A549 (cell line): ENCODE measurements at regions not wholly inside any gene's neighbourhood (a gene's known extent, or its start where the extent isn't known, plus 50 kb on each side); places are given as distances from the start of the nearest gene placed in this dataset.
"Not testable (repeated sequence)": the region's sequence is repeated elsewhere in the genome, so short reads cannot be mapped to it uniquely, and the experiment has no call there.

Experiments
- ATAC-seq, 2 experiments: fragments of 200-7000 bp in 1 of 2; fragments of >200 bp in 1 of 2; cut with Nextera tagmentation in 1 of 2; cut with Tn5 transposase in 1 of 2; 3 replicates each; pipeline versions ENCODE4 v1.8.0 to v1.9.1; 2018 to 2020; ENCODE audit warnings: mild to moderate bottlenecking in 1 of 2, moderate library complexity in 1 of 2
- CTCF ChIA-PET: fragments of 300-600 bp; sonication (Branson Sonifier 250); formaldehyde crosslinking; extraction: SDS; loops from one replicate; lab custom pipeline; 2021; ENCODE audit warnings: antibody characterized with exemption, inconsistent platforms; lab: Yijun Ruan, JAX
- POLR2A ChIA-PET: fragments of 350-600 bp; formaldehyde crosslinking; extraction: SDS; loops from one replicate; lab custom pipeline; 2021; ENCODE audit warnings: antibody characterized with exemption, inconsistent platforms; lab: Yijun Ruan, JAX
- DNase-seq, 2 experiments: peaks; one replicate each; pipeline versions ENCODE4 v3.0.0 to v3.0.0-alpha.2; 2011 to 2016; ENCODE audit warnings: low read depth in 1 of 2, low spot score in 1 of 2
- FAIRE-seq: peaks from 2 replicates; lab custom pipeline; 2011; peaks lifted over from hg19 to GRCh38; lab: Jason Lieb, UNC
- H3K27ac ChIP-seq, 2 experiments: fragments of >200 bp; sonication (Bioruptor Twin); formaldehyde crosslinking; 3 replicates each; pipeline ENCODE4 v1.5.1; 2016 to 2017
- H3K4me1 ChIP-seq: fragments of >200 bp; sonication (Bioruptor Twin); formaldehyde crosslinking; 3 replicates; pipeline ENCODE4 v1.6.1; 2016
- H3K4me2 ChIP-seq: fragments of >200 bp; sonication (Bioruptor Twin); formaldehyde crosslinking; 3 replicates; pipeline ENCODE4 v1.6.1; 2016
- H3K4me3 ChIP-seq: fragments of >200 bp; sonication (Bioruptor Twin); formaldehyde crosslinking; 3 replicates; pipeline ENCODE4 v1.5.1; 2016
- H3K9me3 ChIP-seq: fragments of >200 bp; sonication (Bioruptor Twin); formaldehyde crosslinking; 3 replicates; pipeline ENCODE4 v1.6.1; 2016
- CBX2 ChIP-seq: fragments of 200-600 bp; sonication (generic); IDR thresholded peaks from 2 replicates; pipeline ENCODE4 v1.6.1; 2016; ENCODE audit warnings: low read depth, mild to moderate bottlenecking, borderline replicate concordance
- CBX8 ChIP-seq: fragments of 200-600 bp; sonication (generic); IDR thresholded peaks from 2 replicates; pipeline ENCODE4 v1.6.1; 2016
- CHD4 ChIP-seq: fragments of 200-600 bp; sonication (generic); IDR thresholded peaks from 2 replicates; pipeline ENCODE4 v1.6.1; 2016; ENCODE audit warnings: antibody characterized with exemption, mild to moderate bottlenecking, borderline replicate concordance
- E2F6 ChIP-seq: IDR thresholded peaks from 2 replicates; pipeline ENCODE4 v1.6.1; 2012; ENCODE audit warnings: low read depth, borderline replicate concordance
- EHF ChIP-seq: fragments of 250-450 bp; sonication (Bioruptor Pico); IDR thresholded peaks from 2 replicates; pipeline ENCODE4 v1.5.0; 2020; ENCODE audit warnings: mild to moderate bottlenecking
- EHMT2 ChIP-seq: fragments of 200-600 bp; sonication (generic); IDR thresholded peaks from 2 replicates; pipeline ENCODE4 v1.6.1; 2016; ENCODE audit warnings: antibody characterized with exemption, low read depth, mild to moderate bottlenecking, moderate library complexity
- EP300 ChIP-seq, 2 experiments: fragments of >200 bp; sonication (Bioruptor Twin); formaldehyde crosslinking; IDR thresholded peaks; 2 replicates in 1 of 2; 3 replicates in 1 of 2; pipeline ENCODE4 v1.6.1; 2016 to 2017
- GATA3 ChIP-seq: IDR thresholded peaks from 2 replicates; pipeline ENCODE4 v1.6.1; 2012; ENCODE audit warnings: borderline replicate concordance
- HDAC2 ChIP-seq: fragments of 200-600 bp; sonication (generic); IDR thresholded peaks from 2 replicates; pipeline ENCODE4 v1.6.1; 2016
- HMGXB4 ChIP-seq: fragments of 250-450 bp; sonication (Bioruptor Pico); IDR thresholded peaks from 2 replicates; pipeline ENCODE4 v1.5.0; 2021; ENCODE audit warnings: mild to moderate bottlenecking, moderate library complexity, borderline replicate concordance
- HOXB13 ChIP-seq: fragments of 250-450 bp; sonication (Bioruptor Pico); IDR thresholded peaks from 2 replicates; pipeline ENCODE4 v1.5.0; 2020; ENCODE audit warnings: low read depth, mild to moderate bottlenecking, moderate library complexity
- HOXB5 ChIP-seq: fragments of 250-450 bp; sonication (Bioruptor Pico); IDR thresholded peaks from 2 replicates; pipeline ENCODE4 v1.5.0; 2020; ENCODE audit warnings: mild to moderate bottlenecking, moderate library complexity
- KDM5A ChIP-seq: fragments of 200-600 bp; sonication (generic); IDR thresholded peaks from 2 replicates; pipeline ENCODE4 v1.6.1; 2016; ENCODE audit warnings: antibody characterized with exemption, mild to moderate bottlenecking
- MAX ChIP-seq: IDR thresholded peaks from 2 replicates; pipeline ENCODE4 v1.6.1; 2012
- MYC ChIP-seq: IDR thresholded peaks from 2 replicates; pipeline ENCODE4 v1.6.1; 2012; ENCODE audit warnings: mild to moderate bottlenecking, inconsistent platforms, low read length, improper control_type of control experiment, borderline replicate concordance
- SREBF2 ChIP-seq: fragments of 450-650 bp; IDR thresholded peaks from 2 replicates; pipeline ENCODE4 v1.6.1; 2014; ENCODE audit warnings: mild to moderate bottlenecking, moderate library complexity
- TP53 ChIP-seq: fragments of 250-450 bp; sonication (Bioruptor Pico); IDR thresholded peaks from 2 replicates; pipeline ENCODE4 v1.5.0; 2021; ENCODE audit warnings: mild to moderate bottlenecking, moderate library complexity
- USF2 ChIP-seq: fragments of 450-650 bp; IDR thresholded peaks from 2 replicates; pipeline ENCODE4 v1.6.1; 2014; ENCODE audit warnings: antibody characterized with exemption
- ZFP36 ChIP-seq: fragments of 450-650 bp; IDR thresholded peaks from 2 replicates; pipeline ENCODE4 v1.6.1; 2014; ENCODE audit warnings: borderline replicate concordance; ENCODE audit not compliant: partially characterized antibody
- ZNF302 ChIP-seq: fragments of 250-450 bp; sonication (Bioruptor Pico); IDR thresholded peaks from 2 replicates; pipeline ENCODE4 v1.9.0; 2021; ENCODE audit warnings: inconsistent platforms, mild to moderate bottlenecking, moderate library complexity
- WGBS: methylation state at CpG from one replicate; pipeline ENCODE4 v1.1.6; 2017; ENCODE audit errors: missing lambda C conversion rate; 5-methylcytosine and 5-hydroxymethylcytosine counted together

- H3K4me2 ChIP-seq, result no peak overlapping the region
- no peak overlapping the region for H3K4me3 ChIP-seq
- ChIA-PET CTCF (interaction anchor here (0.6 kb wide), 1 partner anchor 1237 kb away, joined by 4 read pairs; no protein-coding TSS in a partner anchor), POLR2A (no interaction called here)
- no peaks in the 10 kb centered on the region for H3K4me1 ChIP-seq
- ATAC-seq (no peak), DNase-seq (no peak), FAIRE-seq (no peak)
- TF ChIP-seq HDAC2 (no peak), HOXB5 (CRISPR knock-in tag) (no peak), KDM5A (no peak), HOXB13 (CRISPR knock-in tag) (no peak)
- H3K27ac ChIP-seq, result no peak overlapping the region
- WGBS, result 64% methylated on average over 3 of the region's 3 CpGs
- no peaks in the 10 kb centered on the region for H3K9me3 ChIP-seq
Measured at GRCh38 chr6:48377115-48377514, 266.1 kb upstream of the PTCHD4 start.

GRCh38 chr6:48371226-48371625 is 260.2 kb upstream of the PTCHD4 start:
- H3K9me3 ChIP-seq, ATAC-seq, DNase-seq, POLR2A ChIA-PET, H3K27ac ChIP-seq, FAIRE-seq, H3K4me2 ChIP-seq, CTCF ChIA-PET, H3K4me1 ChIP-seq, H3K4me3 ChIP-seq: not testable (repeated sequence)
- WGBS, result 94% methylated on average over 16 of the region's 34 CpGs

GRCh38 chr6:48369100-48369499 is 258.1 kb upstream of the PTCHD4 start:
- 36% methylated on average over 2 of the region's 2 CpGs for WGBS

GRCh38 chr6:48325701-48326100 is 214.7 kb upstream of the PTCHD4 start:
- ChIA-PET CTCF (no interaction called here), POLR2A (no interaction called here)
- H3K4me2 ChIP-seq, result no peak overlapping the region
- no peaks in the 10 kb centered on the region for H3K9me3 ChIP-seq
- no peak for TF ChIP-seq ZFP36
- DNase-seq, result no peak
- FAIRE-seq, result no peak
- H3K4me3 ChIP-seq, result no peak overlapping the region
- no peak for ATAC-seq
- 86% methylated on average over 1 of the region's 1 CpG for WGBS
- H3K27ac ChIP-seq, result no peak overlapping the region
- H3K4me1 ChIP-seq, result no peaks in the 10 kb centered on the region

More at GRCh38 chr6:48369100-48369499, 258.1 kb upstream of the PTCHD4 start:
- no peak for DNase-seq
- POLR2A ChIA-PET, result no interaction called here
- H3K27ac ChIP-seq, result no peak overlapping the region
- CTCF ChIA-PET, result no interaction called here
- no peak for FAIRE-seq
- no peaks in the 10 kb centered on the region for H3K4me1 ChIP-seq
- ATAC-seq, result no peak
- TF ChIP-seq ZFP36 (no peak), GATA3 (no peak), HMGXB4 (CRISPR knock-in tag) (no peak), USF2 (no peak), HDAC2 (no peak), EHF (CRISPR knock-in tag) (no peak), MYC (no peak), CBX8 (no peak)
- H3K9me3 ChIP-seq, result no peaks in the 10 kb centered on the region
- H3K4me2 ChIP-seq, result no peak overlapping the region
- H3K4me3 ChIP-seq, result no peak overlapping the region

GRCh38 chr6:48318670-48319069 is 207.7 kb upstream of the PTCHD4 start:
- Histone ChIP-seq H3K4me2 (no peak overlapping the region), H3K27ac (no peak overlapping the region), H3K4me3 (no peak overlapping the region), H3K9me3 (no peaks in the 10 kb centered on the region), H3K4me1 (no peaks in the 10 kb centered on the region)
- CTCF ChIA-PET, result no interaction called here
- no peak for ATAC-seq
- no peak for TF ChIP-seq CHD4
- TF ChIP-seq CBX8, result no peak
- no peak for TF ChIP-seq ZNF302 (CRISPR knock-in tag)
- no peak for TF ChIP-seq E2F6
- no peak for TF ChIP-seq CBX2
- TF ChIP-seq EP300 (IDR thresholded peaks at IDR 0.05), result no peak
- no peak for TF ChIP-seq MYC
- no peak for TF ChIP-seq SREBF2
- no peak for TF ChIP-seq TP53 (CRISPR knock-in tag)
- no peak for TF ChIP-seq USF2
- TF ChIP-seq MAX, result no peak
- no peak for TF ChIP-seq EHMT2
- POLR2A ChIA-PET, result no interaction called here
- WGBS, result 64% methylated on average over 5 of the region's 5 CpGs
- DNase-seq, result no peak
- no peak for FAIRE-seq
